ENCODE measurements at regions not wholly inside any gene's neighbourhood (a gene's known extent, or its start where the extent isn't known, plus 50 kb on each side); places are given as distances from the start of the nearest gene placed in this dataset.

DNA sequence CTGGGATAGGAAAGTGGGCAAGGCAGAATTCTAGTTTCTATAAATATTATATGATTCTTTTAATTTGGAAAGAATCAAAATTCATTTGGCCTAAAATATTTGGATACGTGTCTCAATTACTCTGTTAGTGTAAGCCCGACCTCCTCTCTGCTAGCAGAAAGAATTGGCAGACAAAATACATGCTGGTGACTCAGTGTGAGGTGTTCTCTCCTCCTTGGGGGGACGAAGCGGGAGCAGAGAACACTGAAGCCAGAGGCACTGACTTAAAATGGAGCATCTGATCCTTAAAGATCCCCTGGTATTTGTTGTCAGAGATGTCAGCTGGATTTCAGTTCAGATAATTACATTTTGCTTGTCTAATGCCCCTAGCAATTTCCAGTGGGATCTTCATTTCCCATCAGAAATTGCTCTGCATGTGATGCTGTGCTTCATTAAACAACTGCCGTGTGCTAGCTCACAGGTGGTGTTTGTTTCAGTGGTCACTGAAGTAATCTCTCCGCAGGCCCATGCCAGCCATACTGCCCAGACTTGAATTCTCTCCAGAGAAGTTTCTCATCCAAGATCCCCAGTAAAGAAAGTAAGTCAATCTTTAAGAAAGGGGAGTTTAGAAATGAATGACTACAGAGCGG lies 188.7 kb upstream of the TLL1 start:
- ATAC-seq (no peak), DNase-seq (ENCODE audit: low read depth, low spot score) (peak; percentile 13)
- in situ Hi-C loops (cut with HindIII; ENCODE audit: low pct_unique_long_range_greater_than_20kb, low sequenced_read_pairs): no loop called here
- TF ChIP-seq POLR2AphosphoS5 (IDR thresholded peaks at IDR 0.05; ENCODE audit: low read depth, low read length) (no peak), SIN3A (IDR thresholded peaks at IDR 0.05; ENCODE audit: borderline replicate concordance, insufficient read depth, low read depth, low read length) (no peak), TCF7L2 (IDR thresholded peaks at IDR 0.05; ENCODE audit: low read depth, low read length) (no peak)
- TF ChIP-seq, protein P1, sequence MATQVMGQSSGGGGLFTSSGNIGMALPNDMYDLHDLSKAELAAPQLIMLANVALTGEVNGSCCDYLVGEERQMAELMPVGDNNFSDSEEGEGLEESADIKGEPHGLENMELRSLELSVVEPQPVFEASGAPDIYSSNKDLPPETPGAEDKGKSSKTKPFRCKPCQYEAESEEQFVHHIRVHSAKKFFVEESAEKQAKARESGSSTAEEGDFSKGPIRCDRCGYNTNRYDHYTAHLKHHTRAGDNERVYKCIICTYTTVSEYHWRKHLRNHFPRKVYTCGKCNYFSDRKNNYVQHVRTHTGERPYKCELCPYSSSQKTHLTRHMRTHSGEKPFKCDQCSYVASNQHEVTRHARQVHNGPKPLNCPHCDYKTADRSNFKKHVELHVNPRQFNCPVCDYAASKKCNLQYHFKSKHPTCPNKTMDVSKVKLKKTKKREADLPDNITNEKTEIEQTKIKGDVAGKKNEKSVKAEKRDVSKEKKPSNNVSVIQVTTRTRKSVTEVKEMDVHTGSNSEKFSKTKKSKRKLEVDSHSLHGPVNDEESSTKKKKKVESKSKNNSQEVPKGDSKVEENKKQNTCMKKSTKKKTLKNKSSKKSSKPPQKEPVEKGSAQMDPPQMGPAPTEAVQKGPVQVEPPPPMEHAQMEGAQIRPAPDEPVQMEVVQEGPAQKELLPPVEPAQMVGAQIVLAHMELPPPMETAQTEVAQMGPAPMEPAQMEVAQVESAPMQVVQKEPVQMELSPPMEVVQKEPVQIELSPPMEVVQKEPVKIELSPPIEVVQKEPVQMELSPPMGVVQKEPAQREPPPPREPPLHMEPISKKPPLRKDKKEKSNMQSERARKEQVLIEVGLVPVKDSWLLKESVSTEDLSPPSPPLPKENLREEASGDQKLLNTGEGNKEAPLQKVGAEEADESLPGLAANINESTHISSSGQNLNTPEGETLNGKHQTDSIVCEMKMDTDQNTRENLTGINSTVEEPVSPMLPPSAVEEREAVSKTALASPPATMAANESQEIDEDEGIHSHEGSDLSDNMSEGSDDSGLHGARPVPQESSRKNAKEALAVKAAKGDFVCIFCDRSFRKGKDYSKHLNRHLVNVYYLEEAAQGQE (IDR thresholded peaks at IDR 0.05; ENCODE audit: insufficient read depth in 1 of 2, low read depth in 2 of 2, low read length in 1 of 2): no peak
- TF ChIP-seq, protein P2, sequence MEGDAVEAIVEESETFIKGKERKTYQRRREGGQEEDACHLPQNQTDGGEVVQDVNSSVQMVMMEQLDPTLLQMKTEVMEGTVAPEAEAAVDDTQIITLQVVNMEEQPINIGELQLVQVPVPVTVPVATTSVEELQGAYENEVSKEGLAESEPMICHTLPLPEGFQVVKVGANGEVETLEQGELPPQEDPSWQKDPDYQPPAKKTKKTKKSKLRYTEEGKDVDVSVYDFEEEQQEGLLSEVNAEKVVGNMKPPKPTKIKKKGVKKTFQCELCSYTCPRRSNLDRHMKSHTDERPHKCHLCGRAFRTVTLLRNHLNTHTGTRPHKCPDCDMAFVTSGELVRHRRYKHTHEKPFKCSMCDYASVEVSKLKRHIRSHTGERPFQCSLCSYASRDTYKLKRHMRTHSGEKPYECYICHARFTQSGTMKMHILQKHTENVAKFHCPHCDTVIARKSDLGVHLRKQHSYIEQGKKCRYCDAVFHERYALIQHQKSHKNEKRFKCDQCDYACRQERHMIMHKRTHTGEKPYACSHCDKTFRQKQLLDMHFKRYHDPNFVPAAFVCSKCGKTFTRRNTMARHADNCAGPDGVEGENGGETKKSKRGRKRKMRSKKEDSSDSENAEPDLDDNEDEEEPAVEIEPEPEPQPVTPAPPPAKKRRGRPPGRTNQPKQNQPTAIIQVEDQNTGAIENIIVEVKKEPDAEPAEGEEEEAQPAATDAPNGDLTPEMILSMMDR (IDR thresholded peaks at IDR 0.05): no peak
- no peaks in the 10 kb centered on the region for H3K4me1 ChIP-seq (ENCODE audit: control insufficient read depth, insufficient read depth, low read length)
- CTCF ChIA-PET: no interaction called here
- POLR2A ChIA-PET: no interaction called here
- H3K4me3 ChIP-seq (ENCODE audit: low read depth in 2 of 2, low read length in 2 of 2): no peak overlapping the region
- no peaks in the 10 kb centered on the region for H3K9me3 ChIP-seq (ENCODE audit: control insufficient read depth, insufficient read depth, low read depth, low read length)
- intact Hi-C loops (cut with micrococcal nuclease; ENCODE audit: unreplicated experiment): no loop called here
- H3K27ac ChIP-seq (ENCODE audit: low read length): no peak overlapping the region
- no TSS peak for BruUV-seq (replicated peaks)
- no peaks in the 10 kb centered on the region for H3K36me3 ChIP-seq (ENCODE audit: control insufficient read depth, insufficient read depth, low read length)
- H3K27me3 ChIP-seq (ENCODE audit: control insufficient read depth, insufficient read depth, low read length): no peaks in the 10 kb centered on the region

DNA sequence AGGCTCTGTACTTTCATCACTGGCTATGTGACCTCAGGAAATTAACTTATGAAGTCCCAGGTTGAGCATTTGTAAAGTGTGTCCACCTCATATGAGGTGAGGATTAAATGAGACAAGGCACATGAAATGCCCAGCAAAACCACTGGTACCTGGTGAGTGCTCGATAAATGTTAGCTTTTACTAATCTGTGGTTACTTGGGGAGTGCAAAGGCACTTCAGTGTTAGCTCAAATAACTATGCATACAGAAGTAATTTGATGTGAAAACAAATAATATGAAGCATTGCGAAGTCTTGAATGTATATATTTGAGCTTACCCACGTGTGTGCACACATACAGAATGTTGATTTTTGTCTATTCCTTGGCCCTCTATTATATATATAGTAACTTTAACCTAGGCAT lies 186.3 kb upstream of the TLL1 start:
- no peak for DNase-seq (ENCODE audit: low read depth, low spot score)
- Histone ChIP-seq H3K4me3 (ENCODE audit: low read depth in 2 of 2, low read length in 2 of 2) (no peak overlapping the region), H3K9me3 (ENCODE audit: control insufficient read depth, insufficient read depth, low read depth, low read length) (no peaks in the 10 kb centered on the region), H3K27me3 (ENCODE audit: control insufficient read depth, insufficient read depth, low read length) (no peaks in the 10 kb centered on the region), H3K27ac (ENCODE audit: low read length) (no peak overlapping the region), H3K36me3 (ENCODE audit: control insufficient read depth, insufficient read depth, low read length) (no peaks in the 10 kb centered on the region), H3K4me1 (ENCODE audit: control insufficient read depth, insufficient read depth, low read length) (no peaks in the 10 kb centered on the region)
- POLR2A ChIA-PET: no interaction called here
- in situ Hi-C loops (cut with HindIII; ENCODE audit: low pct_unique_long_range_greater_than_20kb, low sequenced_read_pairs) (no loop called here), intact Hi-C loops (cut with micrococcal nuclease; ENCODE audit: unreplicated experiment) (no loop called here)
- no TSS peak for BruUV-seq (replicated peaks)
- CTCF ChIA-PET: no interaction called here
- TF ChIP-seq POLR2AphosphoS5 (IDR thresholded peaks at IDR 0.05; ENCODE audit: low read depth, low read length): no peak
- TF ChIP-seq, protein P2 (IDR thresholded peaks at IDR 0.05): no peak
- no peak for TF ChIP-seq TCF7L2 (IDR thresholded peaks at IDR 0.05; ENCODE audit: low read depth, low read length)
- TF ChIP-seq, protein P1 (IDR thresholded peaks at IDR 0.05; ENCODE audit: insufficient read depth in 1 of 2, low read depth in 2 of 2, low read length in 1 of 2): no peak
- TF ChIP-seq SIN3A (IDR thresholded peaks at IDR 0.05; ENCODE audit: borderline replicate concordance, insufficient read depth, low read depth, low read length): no peak
- no peak for ATAC-seq
